Kidney tubule cell (primary cell): ENCODE measurements at regions not wholly inside any gene's neighbourhood (a gene's known extent, or its start where the extent isn't known, plus 50 kb on each side); places are given as distances from the start of the nearest gene placed in this dataset.
A peak's percentile ranks its signal among the peaks of the same experiment; 100 is the strongest.

Source experiments
- DNase-seq: peaks from one replicate; pipeline ENCODE4 v3.0.0-alpha.2; 2018; ENCODE audit warnings: low spot score

- peak; percentile 55 for DNase-seq
Observed at GRCh38 chr5:74257645-74258313, 382.7 kb downstream of the ENC1 start.

GRCh38 chr5:74257060-74257527 lies 383.4 kb downstream of the ENC1 start:
- no peak for DNase-seq

GRCh38 chr5:74255692-74256392 lies 384.7 kb downstream of the ENC1 start:
- DNase-seq, result no peak

GRCh38 chr5:74254257-74254656 lies 386.3 kb downstream of the ENC1 start:
- DNase-seq, result no peak

GRCh38 chr5:74252044-74252443 lies 388.5 kb downstream of the ENC1 start:
- DNase-seq, result no peak

- peak; percentile 98 for DNase-seq
Observed at GRCh38 chr5:74251141-74252035, 389.1 kb downstream of the ENC1 start.

GRCh38 chr5:74250304-74251102 lies 390.0 kb downstream of the ENC1 start:
- no peak for DNase-seq

- no peak for DNase-seq
Observed at GRCh38 chr5:74248576-74248975, 392.0 kb downstream of the ENC1 start.

GRCh38 chr5:74244406-74244805 lies 396.1 kb downstream of the ENC1 start:
- no peak for DNase-seq

- no peak for DNase-seq
Observed at GRCh38 chr5:74243634-74244033, 396.9 kb downstream of the ENC1 start.

- DNase-seq, result no peak
Observed at GRCh38 chr5:74242516-74242915, 398.0 kb downstream of the ENC1 start.

GRCh38 chr5:74241751-74242140 lies 398.8 kb downstream of the ENC1 start:
- DNase-seq, result peak; percentile 94

- peak; percentile 24 for DNase-seq
Observed at GRCh38 chr5:74240783-74241750, 399.5 kb downstream of the ENC1 start.

GRCh38 chr5:74239261-74239660 lies 401.3 kb downstream of the ENC1 start:
- no peak for DNase-seq

- DNase-seq, result no peak
Observed at GRCh38 chr5:74237571-74238145, 402.9 kb downstream of the ENC1 start.

GRCh38 chr5:74235552-74235951 lies 405.0 kb downstream of the ENC1 start:
- DNase-seq, result no peak

- peak; percentile 86 for DNase-seq
Observed at GRCh38 chr5:74233571-74233970, 407.0 kb downstream of the ENC1 start.

- DNase-seq, result no peak
Observed at GRCh38 chr5:74233091-74233490, 407.4 kb downstream of the ENC1 start.

- DNase-seq, result peak; percentile 97
Observed at GRCh38 chr5:74232276-74232675, 408.3 kb downstream of the ENC1 start.

- DNase-seq, result peak; percentile 74
Observed at GRCh38 chr5:74231697-74232096, 408.8 kb downstream of the ENC1 start.
